Central memory CD8-positive, alpha-beta T cell (primary cell): ENCODE measurements at regions not wholly inside any gene's neighbourhood (a gene's known extent, or its start where the extent isn't known, plus 50 kb on each side); places are given as distances from the start of the nearest gene placed in this dataset.

Experiments used
- ATAC-seq: fragments of 150-1000 bp; cut with Tn5 transposase; replicated peaks from 2 replicates; pipeline ENCODE4 v1.10.0; 2022; ENCODE audit warnings: mild to moderate bottlenecking, moderate FRiP score, moderate number of reproducible peaks; ENCODE audit not compliant: poor library complexity, severe bottlenecking; ENCODE audit errors: extremely low read depth
- DNase-seq, 2 donors: peaks; one replicate each; pipeline ENCODE4 v3.0.0; 2021; ENCODE audit warnings: low spot score in 2 of 2
- H3K27ac Mint-ChIP-seq: one replicate; pipeline ENCODE4 v1.8.0; 2022; ENCODE audit warnings: low read depth, mild to moderate bottlenecking, moderate library complexity, mixed read lengths
- H3K27me3 Mint-ChIP-seq: one replicate; pipeline ENCODE4 v1.8.0; 2022; ENCODE audit warnings: mixed read lengths
- H3K36me3 Mint-ChIP-seq: one replicate; pipeline ENCODE4 v1.8.0; 2022; ENCODE audit warnings: mild to moderate bottlenecking, moderate library complexity, mixed read lengths; ENCODE audit not compliant: insufficient read depth
- H3K4me1 Mint-ChIP-seq: one replicate; pipeline ENCODE4 v1.8.0; 2022; ENCODE audit warnings: mixed read lengths
- H3K4me3 Mint-ChIP-seq: one replicate; pipeline ENCODE4 v1.8.0; 2022; ENCODE audit warnings: mild to moderate bottlenecking, moderate library complexity, mixed read lengths
- H3K9me3 Mint-ChIP-seq: one replicate; pipeline ENCODE4 v1.8.0; 2022; ENCODE audit warnings: mixed read lengths

DNA sequence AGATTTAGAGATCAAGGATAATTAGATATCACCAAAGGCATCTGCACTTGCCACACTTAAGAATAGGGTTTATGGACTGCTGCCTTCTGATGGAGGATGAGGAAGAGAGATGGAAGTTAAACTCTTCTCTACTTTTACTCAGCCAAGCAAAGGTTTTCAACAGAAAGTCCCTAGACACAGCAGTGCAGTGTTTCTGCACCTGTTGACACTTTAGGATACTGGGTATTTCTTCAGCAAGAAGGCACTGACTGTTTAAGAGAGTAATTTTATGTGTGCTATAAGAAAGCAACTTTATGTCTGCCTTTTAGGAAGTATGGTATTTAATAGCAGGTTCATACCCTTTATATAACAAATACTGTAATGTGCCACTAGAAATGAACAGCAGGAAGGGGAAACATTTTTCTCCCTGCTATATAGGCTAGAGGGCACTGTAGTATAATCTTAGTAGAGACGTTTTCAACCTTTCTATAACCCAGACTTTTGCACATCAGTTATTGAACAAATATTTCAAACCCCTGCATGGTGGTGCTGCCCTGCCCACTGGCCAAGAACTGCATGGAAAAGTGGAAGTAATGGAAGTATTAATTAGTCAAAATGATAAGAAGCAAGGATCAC lies 225.0 kb upstream of the GRIP1 start:
- DNase-seq: no peak
- Mint-ChIP-seq H3K27ac (no peak overlapping the region), H3K4me1 (peaks cover 23% of the 10 kb centered on the region), H3K36me3 (no peaks in the 10 kb centered on the region), H3K27me3 (no peaks in the 10 kb centered on the region), H3K4me3 (no peak overlapping the region), H3K9me3 (no peaks in the 10 kb centered on the region)
- ATAC-seq: no peak

DNA sequence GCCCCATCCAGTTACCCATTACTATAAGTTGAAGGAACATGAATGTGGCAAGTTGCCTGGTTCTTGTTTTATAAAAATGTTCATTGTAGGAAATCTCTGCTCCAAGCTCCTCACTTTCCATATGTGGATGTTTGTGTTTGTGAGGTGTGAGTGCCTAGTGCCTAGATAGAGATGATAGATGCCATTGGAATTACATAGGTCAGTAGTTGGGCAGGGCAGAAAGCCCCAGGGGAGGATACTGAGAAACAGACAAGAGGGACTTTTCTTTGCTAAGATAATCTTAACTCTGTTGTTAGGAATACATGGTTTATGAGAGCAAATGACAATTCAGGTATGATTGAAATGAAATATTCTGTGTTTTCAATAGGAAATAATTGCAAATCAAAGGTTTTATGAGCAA lies 226.3 kb upstream of the GRIP1 start:
- Mint-ChIP-seq H3K36me3 (no peaks in the 10 kb centered on the region), H3K9me3 (no peaks in the 10 kb centered on the region), H3K4me3 (no peak overlapping the region), H3K27ac (no peak overlapping the region), H3K4me1 (peaks cover 19% of the 10 kb centered on the region), H3K27me3 (no peaks in the 10 kb centered on the region)
- DNase-seq: no peak
- ATAC-seq: no peak

- H3K36me3 Mint-ChIP-seq: no peaks in the 10 kb centered on the region
- DNase-seq (no peak), ATAC-seq (no peak)
- no peak overlapping the region for H3K27ac Mint-ChIP-seq
- no peaks in the 10 kb centered on the region for H3K27me3 Mint-ChIP-seq
- no peak overlapping the region for H3K4me3 Mint-ChIP-seq
- no peaks in the 10 kb centered on the region for H3K9me3 Mint-ChIP-seq
- H3K4me1 Mint-ChIP-seq: peaks cover 5% of the 10 kb centered on the region
These were observed 231.6 kb upstream of the GRIP1 start for GRCh38 chr12:66910366-66910974.

GRCh38 chr12:66915306-66915904 lies 236.5 kb upstream of the GRIP1 start:
- Mint-ChIP-seq H3K4me1 (peaks cover under 1% of the 10 kb centered on the region), H3K36me3 (no peaks in the 10 kb centered on the region), H3K27me3 (no peaks in the 10 kb centered on the region), H3K27ac (no peak overlapping the region), H3K9me3 (no peaks in the 10 kb centered on the region), H3K4me3 (no peak overlapping the region)
- DNase-seq (no peak), ATAC-seq (no peak)

GRCh38 chr12:66916189-66916588 lies 237.3 kb upstream of the GRIP1 start:
- Mint-ChIP-seq H3K36me3 (no peaks in the 10 kb centered on the region), H3K27ac (no peak overlapping the region), H3K4me3 (no peak overlapping the region), H3K27me3 (no peaks in the 10 kb centered on the region), H3K4me1 (no peaks in the 10 kb centered on the region), H3K9me3 (no peaks in the 10 kb centered on the region)
- DNase-seq (no peak), ATAC-seq (no peak)

DNA sequence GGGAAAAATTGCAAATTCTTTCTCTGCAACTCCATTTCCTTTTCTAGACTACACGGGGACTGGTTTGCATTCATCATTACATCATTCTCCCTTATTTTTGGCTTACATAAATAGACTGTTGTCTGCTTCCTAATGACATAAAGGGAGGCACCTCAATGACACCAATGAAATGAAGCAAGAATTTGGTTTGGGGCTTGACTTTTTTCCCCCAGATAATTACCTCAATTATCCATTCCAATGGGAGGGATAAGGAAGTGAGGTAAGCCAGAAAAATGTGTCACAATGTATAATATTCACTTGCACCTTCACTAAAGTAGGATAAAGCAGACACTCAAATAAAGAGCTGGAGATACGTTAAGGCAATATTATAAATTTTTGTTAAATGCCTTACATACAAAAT lies 240.6 kb upstream of the GRIP1 start:
- Mint-ChIP-seq H3K27me3 (peaks cover 16% of the 10 kb centered on the region), H3K27ac (no peak overlapping the region), H3K4me1 (no peaks in the 10 kb centered on the region), H3K9me3 (no peaks in the 10 kb centered on the region), H3K36me3 (no peaks in the 10 kb centered on the region), H3K4me3 (no peak overlapping the region)
- ATAC-seq: no peak
- DNase-seq: no peak

DNA sequence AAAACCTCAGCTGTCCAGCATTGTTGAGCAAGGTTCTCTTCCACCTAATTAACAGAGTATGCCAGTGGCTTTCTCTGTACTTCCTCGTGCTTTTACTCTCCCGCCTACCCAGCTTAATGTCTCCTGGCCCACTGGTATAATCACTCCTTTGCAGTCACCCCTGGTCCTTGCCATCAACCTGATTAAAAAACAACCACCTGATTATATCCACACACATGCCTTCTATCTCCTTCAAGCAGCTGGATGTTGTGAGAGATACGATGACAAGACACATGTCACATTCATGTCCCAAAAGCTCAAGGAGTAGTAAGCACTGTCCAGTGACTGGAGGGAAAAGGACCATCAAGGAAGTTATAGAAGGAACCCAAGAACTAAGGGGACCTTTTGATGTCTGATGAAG lies 241.3 kb upstream of the GRIP1 start:
- Mint-ChIP-seq H3K9me3 (no peaks in the 10 kb centered on the region), H3K36me3 (no peaks in the 10 kb centered on the region), H3K27me3 (peaks cover 23% of the 10 kb centered on the region), H3K4me3 (no peak overlapping the region), H3K4me1 (no peaks in the 10 kb centered on the region), H3K27ac (no peak overlapping the region)
- DNase-seq (no peak), ATAC-seq (no peak)

DNA sequence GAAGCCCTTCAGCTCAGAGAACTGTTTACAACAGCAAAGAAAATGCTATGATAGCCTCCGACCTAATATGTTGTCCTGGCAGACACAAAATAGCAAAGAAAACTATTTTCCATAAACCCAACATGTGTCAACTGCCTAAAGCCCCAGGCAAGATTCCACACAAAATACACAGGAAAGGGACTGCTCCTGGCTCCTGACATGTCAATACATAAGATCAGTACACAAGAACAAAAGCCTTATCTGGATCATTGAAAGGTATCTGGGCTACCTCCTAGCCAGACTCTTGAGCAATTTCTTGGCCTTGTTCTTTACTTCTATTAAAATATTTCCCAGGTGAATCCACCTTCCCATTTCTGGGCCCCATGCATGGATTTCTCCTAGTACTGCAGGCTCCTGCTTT lies 242.3 kb upstream of the GRIP1 start:
- Mint-ChIP-seq H3K36me3 (no peaks in the 10 kb centered on the region), H3K9me3 (no peaks in the 10 kb centered on the region), H3K4me1 (no peaks in the 10 kb centered on the region), H3K4me3 (no peak overlapping the region), H3K27ac (no peak overlapping the region), H3K27me3 (peaks cover 25% of the 10 kb centered on the region)
- DNase-seq (no peak), ATAC-seq (no peak)

DNA sequence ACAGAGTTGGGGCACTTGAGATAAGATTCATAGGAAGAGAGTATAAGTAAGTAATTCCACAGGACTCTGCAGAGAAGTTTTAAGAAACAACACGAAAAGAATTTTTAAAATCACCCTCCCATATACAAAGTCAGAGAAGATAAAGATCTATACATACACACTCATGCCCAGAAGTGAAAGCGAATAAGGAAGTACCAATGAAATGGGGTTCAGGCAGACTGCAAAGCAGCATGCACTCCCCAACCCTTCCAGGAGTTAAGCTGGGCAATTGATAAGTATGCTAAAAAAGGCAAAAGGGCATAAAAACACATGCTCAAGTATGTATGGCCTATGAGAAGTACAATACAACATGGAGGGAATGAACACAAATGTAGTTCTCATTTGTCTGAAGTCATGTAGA lies 246.2 kb upstream of the GRIP1 start:
- no peaks in the 10 kb centered on the region for H3K4me1 Mint-ChIP-seq
- ATAC-seq: no peak
- no peaks in the 10 kb centered on the region for H3K9me3 Mint-ChIP-seq
- no peak overlapping the region for H3K4me3 Mint-ChIP-seq
- no peaks in the 10 kb centered on the region for H3K36me3 Mint-ChIP-seq
- no peak for DNase-seq
- H3K27me3 Mint-ChIP-seq: peaks cover 37% of the 10 kb centered on the region
- no peak overlapping the region for H3K27ac Mint-ChIP-seq

DNA sequence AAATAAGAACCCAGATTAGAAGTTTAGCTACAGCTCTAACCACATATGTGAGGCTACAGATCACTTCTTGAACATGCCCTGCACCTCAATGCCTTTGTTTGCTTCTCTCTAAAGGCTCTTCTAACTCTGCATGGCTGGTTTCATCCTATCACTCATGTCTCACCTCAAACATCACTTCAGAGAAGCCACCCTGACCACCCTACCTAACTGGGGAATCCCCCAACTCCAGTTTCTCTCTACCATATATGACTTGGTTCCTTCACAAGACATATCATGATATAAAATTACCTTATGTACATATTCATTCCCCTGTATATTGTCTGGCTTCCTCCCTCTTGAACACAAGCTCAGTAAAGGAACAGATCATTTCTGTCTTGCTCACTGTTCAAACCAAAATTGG lies 250.2 kb upstream of the GRIP1 start:
- DNase-seq: no peak
- no peaks in the 10 kb centered on the region for H3K36me3 Mint-ChIP-seq
- H3K4me1 Mint-ChIP-seq: no peaks in the 10 kb centered on the region

DNA sequence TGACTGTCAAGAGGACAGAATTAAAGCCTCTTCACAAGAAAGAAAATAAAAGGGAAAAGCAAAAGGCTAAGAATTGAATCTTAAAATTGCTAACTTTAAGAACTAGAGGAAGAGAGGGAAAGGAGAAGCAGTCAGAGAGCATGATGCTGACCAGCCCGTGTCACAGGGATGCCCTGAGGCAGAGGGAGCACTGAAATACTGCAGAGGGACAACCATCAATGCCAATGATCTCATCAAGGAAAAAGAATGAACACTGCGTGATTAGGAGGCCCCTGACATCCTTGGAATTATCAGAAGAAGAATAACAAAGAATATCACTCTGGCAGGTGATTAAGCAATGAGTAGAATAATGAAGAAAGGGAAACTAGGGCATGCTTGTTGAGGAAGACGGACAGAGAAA lies 252.2 kb upstream of the GRIP1 start:
- Mint-ChIP-seq H3K27me3 (peaks cover 46% of the 10 kb centered on the region), H3K27ac (no peak overlapping the region), H3K4me1 (no peaks in the 10 kb centered on the region), H3K9me3 (no peaks in the 10 kb centered on the region), H3K36me3 (no peaks in the 10 kb centered on the region), H3K4me3 (no peak overlapping the region)
- DNase-seq (no peak), ATAC-seq (no peak)

More for the DNA sequence above, 250.2 kb upstream of the GRIP1 start:
- Mint-ChIP-seq H3K27me3 (peaks cover 43% of the 10 kb centered on the region), H3K27ac (no peak overlapping the region), H3K9me3 (no peaks in the 10 kb centered on the region), H3K4me3 (no peak overlapping the region)
- ATAC-seq: peak; percentile 40

GRCh38 chr12:66932126-66932525 lies 253.2 kb upstream of the GRIP1 start:
- ATAC-seq: no peak
- no peaks in the 10 kb centered on the region for H3K9me3 Mint-ChIP-seq
- H3K4me3 Mint-ChIP-seq: no peak overlapping the region
- H3K27me3 Mint-ChIP-seq: peaks cover 44% of the 10 kb centered on the region
- H3K27ac Mint-ChIP-seq: no peak overlapping the region
- no peaks in the 10 kb centered on the region for H3K36me3 Mint-ChIP-seq
- no peaks in the 10 kb centered on the region for H3K4me1 Mint-ChIP-seq
- no peak for DNase-seq

GRCh38 chr12:66934302-66935062 lies 255.6 kb upstream of the GRIP1 start:
- no peaks in the 10 kb centered on the region for H3K36me3 Mint-ChIP-seq
- no peak overlapping the region for H3K27ac Mint-ChIP-seq
- no peak for DNase-seq
- no peaks in the 10 kb centered on the region for H3K9me3 Mint-ChIP-seq
- H3K4me3 Mint-ChIP-seq: no peak overlapping the region
- no peak for ATAC-seq
- peaks cover 35% of the 10 kb centered on the region for H3K27me3 Mint-ChIP-seq
- H3K4me1 Mint-ChIP-seq: no peaks in the 10 kb centered on the region
